GM18870 (cell line): ENCODE measurements at regions not wholly inside any gene's neighbourhood (a gene's known extent, or its start where the extent isn't known, plus 50 kb on each side); places are given as distances from the start of the nearest gene placed in this dataset.

Source experiments
- ATAC-seq: cut with Tn5 transposase; IDR thresholded peaks from one replicate; pipeline ENCODE4 v1.9.1; 2021; ENCODE audit warnings: moderate library complexity; ENCODE audit not compliant: unreplicated experiment

GRCh38 chr2:196344397-196344796 is 173.0 kb upstream of the STK17B start:
- no peak for ATAC-seq

- no peak for ATAC-seq
Measured at GRCh38 chr2:196353717-196354116, 182.3 kb upstream of the STK17B start.

- ATAC-seq = no peak
Measured at GRCh38 chr2:196354186-196354585, 182.8 kb upstream of the STK17B start.

GRCh38 chr2:196356332-196356731 is 185.0 kb upstream of the STK17B start:
- no peak for ATAC-seq

GRCh38 chr2:196360650-196361049 is 189.3 kb upstream of the STK17B start:
- no peak for ATAC-seq

GRCh38 chr2:196361606-196362326 is 190.4 kb upstream of the STK17B start:
- ATAC-seq = no peak

GRCh38 chr2:196362973-196363549 is 191.7 kb upstream of the STK17B start:
- ATAC-seq = no peak

GRCh38 chr2:196365145-196365544 is 193.8 kb upstream of the STK17B start:
- ATAC-seq = no peak

- ATAC-seq = no peak
Measured at GRCh38 chr2:196365923-196366322, 194.5 kb upstream of the STK17B start.

- ATAC-seq = no peak
Measured at GRCh38 chr2:196367633-196368032, 196.3 kb upstream of the STK17B start.

- no peak for ATAC-seq
Measured at GRCh38 chr2:196368546-196369225, 197.3 kb upstream of the STK17B start.

GRCh38 chr2:196369967-196370366 is 198.6 kb upstream of the STK17B start:
- ATAC-seq = no peak

GRCh38 chr2:196370381-196370780 is 199.0 kb upstream of the STK17B start:
- ATAC-seq = no peak

GRCh38 chr2:196372276-196372809 is 201.0 kb upstream of the STK17B start:
- no peak for ATAC-seq

GRCh38 chr2:196372811-196373664 is 201.7 kb upstream of the STK17B start:
- no peak for ATAC-seq

GRCh38 chr2:196376984-196377877 is 205.9 kb upstream of the STK17B start:
- ATAC-seq = peak; percentile 56

- no peak for ATAC-seq
Measured at GRCh38 chr2:196379600-196379999, 208.2 kb upstream of the STK17B start.

- no peak for ATAC-seq
Measured at GRCh38 chr2:196380098-196380497, 208.7 kb upstream of the STK17B start.

GRCh38 chr2:196380575-196380974 is 209.2 kb upstream of the STK17B start:
- ATAC-seq = no peak

GRCh38 chr2:196381464-196381863 is 210.1 kb upstream of the STK17B start:
- no peak for ATAC-seq
